ENCODE measurements at regions not wholly inside any gene's neighbourhood (a gene's known extent, or its start where the extent isn't known, plus 50 kb on each side); places are given as distances from the start of the nearest gene placed in this dataset.
A peak's percentile ranks its signal among the peaks of the same experiment; 100 is the strongest.
"Not testable (repeated sequence)": the region's sequence is repeated elsewhere in the genome, so short reads cannot be mapped to it uniquely, and the experiment has no call there.

DNA sequence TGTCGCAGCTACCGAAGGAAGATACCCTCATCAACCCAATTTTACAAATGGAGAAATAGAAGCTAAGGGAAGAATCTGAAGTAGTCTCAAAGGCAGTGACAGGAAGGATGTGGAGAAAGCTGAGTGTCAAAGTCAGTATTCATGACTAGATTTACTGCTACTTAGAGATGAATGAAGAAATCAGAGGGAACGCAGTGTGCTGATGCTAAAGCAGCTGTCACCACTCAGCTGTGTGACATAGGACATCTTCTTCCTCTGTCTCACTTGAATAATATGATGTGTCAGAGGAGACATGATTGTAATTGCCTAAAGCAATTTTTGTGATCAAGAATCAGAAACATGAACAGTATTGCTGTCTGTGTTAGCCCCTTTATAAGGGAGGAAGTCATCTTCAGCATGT is 54.1 kb downstream of the RAB6D start:
- DNase-seq; H3K4me3 ChIP-seq; H3K4me1 ChIP-seq; H3K27ac ChIP-seq; H3K36me3 ChIP-seq; intact Hi-C loops (cut with DNase I); H3K9me3 ChIP-seq; H3K9ac ChIP-seq (ENCODE audit: low read depth in 2 of 2, low read length in 2 of 2); H3K27me3 ChIP-seq: not testable (repeated sequence)

DNA sequence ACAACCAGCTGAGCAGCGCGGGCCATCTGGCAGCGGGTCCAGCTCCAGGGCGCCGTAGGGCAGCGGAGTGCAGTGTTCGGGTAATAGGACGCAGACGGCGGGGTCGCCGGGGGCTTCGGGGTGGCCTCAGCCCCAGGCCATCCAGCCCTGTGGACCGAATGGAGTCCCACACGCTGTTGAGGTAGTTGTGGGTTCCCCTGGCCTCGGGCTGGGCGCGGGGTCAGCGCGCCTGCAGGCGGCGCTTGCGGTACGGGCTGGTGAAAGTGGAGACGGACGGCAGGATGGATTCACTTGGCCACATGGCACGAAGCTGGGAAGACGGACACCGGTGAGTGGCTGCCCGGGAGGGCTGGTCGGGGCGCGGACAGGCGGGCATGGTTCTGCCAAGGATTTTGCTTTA is 63.8 kb downstream of the RAB6D start:
- intact Hi-C loops (cut with DNase I); H3K9me3 ChIP-seq; H3K27ac ChIP-seq; H3K36me3 ChIP-seq; H3K9ac ChIP-seq (ENCODE audit: low read depth in 2 of 2, low read length in 2 of 2); H3K4me3 ChIP-seq; H3K27me3 ChIP-seq; H3K4me1 ChIP-seq: not testable (repeated sequence)
- DNase-seq: peak; percentile 20

DNA sequence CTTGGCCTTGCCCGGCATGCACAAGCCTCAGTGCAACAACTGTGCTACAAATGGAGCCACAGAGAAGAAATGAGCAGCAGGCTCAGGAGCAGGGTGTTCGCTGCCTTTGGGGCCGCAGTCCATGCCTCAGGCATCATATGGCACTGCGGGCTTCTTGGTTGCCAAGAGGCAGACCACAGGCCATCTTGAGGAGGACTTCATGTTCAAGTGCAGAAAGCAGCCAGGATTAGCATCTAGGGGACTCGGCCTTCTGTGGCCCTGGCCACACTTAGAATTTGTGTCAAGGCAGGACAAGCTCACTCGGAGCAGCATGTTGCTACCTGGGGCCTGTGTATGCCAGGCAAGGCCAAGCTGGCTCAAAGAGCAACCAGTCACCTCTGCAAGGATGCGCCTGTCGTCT is 68.5 kb downstream of the POTEE start:
- H3K27ac ChIP-seq; intact Hi-C loops (cut with DNase I); H3K27me3 ChIP-seq; H3K9ac ChIP-seq (ENCODE audit: low read depth in 2 of 2, low read length in 2 of 2); H3K4me3 ChIP-seq; H3K36me3 ChIP-seq; DNase-seq; H3K9me3 ChIP-seq; H3K4me1 ChIP-seq: not testable (repeated sequence)

DNA sequence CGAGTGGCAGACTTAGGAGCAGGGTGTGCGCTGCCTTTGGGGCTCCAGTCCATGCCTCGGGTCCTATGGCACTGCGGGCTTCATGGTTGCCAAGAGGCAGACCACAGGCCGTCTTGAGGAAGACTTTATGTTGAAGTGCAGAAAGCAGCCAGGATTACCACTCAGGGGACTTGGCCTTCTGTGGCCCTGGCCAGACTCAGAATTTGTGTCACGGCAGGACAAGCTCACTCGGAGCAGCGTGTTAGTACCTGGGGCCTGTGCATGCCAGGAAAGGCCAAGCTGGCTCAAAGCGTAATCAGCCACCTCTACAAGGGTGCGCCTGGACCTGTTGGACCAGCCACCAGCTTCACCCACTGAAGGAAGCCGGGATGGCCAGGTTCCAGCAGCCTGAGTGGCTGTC is 68.0 kb downstream of the POTEE start:
- DNase-seq; H3K9ac ChIP-seq (ENCODE audit: low read depth in 2 of 2, low read length in 2 of 2); H3K27me3 ChIP-seq; H3K27ac ChIP-seq; H3K4me3 ChIP-seq; intact Hi-C loops (cut with DNase I); H3K4me1 ChIP-seq; H3K36me3 ChIP-seq; H3K9me3 ChIP-seq: not testable (repeated sequence)

DNA sequence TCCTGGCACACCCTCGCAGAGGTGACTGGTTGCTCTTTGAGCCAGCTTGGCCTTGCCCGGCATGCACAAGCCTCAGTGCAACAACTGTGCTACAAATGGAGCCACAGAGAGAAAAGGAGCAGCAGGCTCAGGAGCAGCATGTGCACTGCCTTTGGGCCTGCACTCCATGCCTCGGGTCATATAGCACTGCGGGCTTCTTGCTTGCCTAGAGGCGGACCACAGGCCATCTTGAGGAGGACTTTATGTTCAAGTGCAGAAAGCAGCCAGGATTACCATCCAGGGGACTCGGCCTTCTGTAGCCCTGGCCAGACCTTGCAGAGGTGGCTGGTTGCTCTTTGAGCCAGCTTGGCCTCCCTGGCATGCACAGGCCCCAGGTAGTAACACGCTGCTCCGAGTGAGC is 62.7 kb downstream of the POTEE start:
- DNase-seq; intact Hi-C loops (cut with DNase I); H3K27me3 ChIP-seq; H3K36me3 ChIP-seq; H3K9ac ChIP-seq (ENCODE audit: low read depth in 2 of 2, low read length in 2 of 2); H3K27ac ChIP-seq; H3K4me3 ChIP-seq; H3K4me1 ChIP-seq; H3K9me3 ChIP-seq: not testable (repeated sequence)

DNA sequence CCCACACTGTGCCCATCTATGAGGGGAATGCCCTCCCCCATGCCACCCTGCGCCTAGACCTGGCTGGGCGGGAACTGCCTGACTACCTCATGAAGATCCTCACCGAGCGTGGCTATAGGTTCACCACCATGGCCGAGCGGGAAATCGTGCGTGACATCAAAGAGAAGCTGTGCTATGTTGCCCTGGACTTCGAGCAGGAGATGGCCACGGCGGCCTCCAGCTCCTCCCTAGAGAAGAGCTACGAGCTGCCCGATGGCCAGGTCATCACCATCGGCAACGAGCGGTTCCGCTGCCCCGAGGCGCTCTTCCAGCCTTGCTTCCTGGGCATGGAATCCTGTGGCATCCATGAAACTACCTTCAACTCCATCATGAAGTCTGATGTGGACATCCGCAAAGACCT is 54.7 kb downstream of the POTEE start:
- H3K9ac ChIP-seq (ENCODE audit: low read depth in 2 of 2, low read length in 2 of 2); H3K4me1 ChIP-seq; H3K36me3 ChIP-seq; DNase-seq; intact Hi-C loops (cut with DNase I); H3K27me3 ChIP-seq; H3K4me3 ChIP-seq; H3K27ac ChIP-seq; H3K9me3 ChIP-seq: not testable (repeated sequence)
